ENCODE measurements at regions not wholly inside any gene's neighbourhood (a gene's known extent, or its start where the extent isn't known, plus 50 kb on each side); places are given as distances from the start of the nearest gene placed in this dataset.

DNA sequence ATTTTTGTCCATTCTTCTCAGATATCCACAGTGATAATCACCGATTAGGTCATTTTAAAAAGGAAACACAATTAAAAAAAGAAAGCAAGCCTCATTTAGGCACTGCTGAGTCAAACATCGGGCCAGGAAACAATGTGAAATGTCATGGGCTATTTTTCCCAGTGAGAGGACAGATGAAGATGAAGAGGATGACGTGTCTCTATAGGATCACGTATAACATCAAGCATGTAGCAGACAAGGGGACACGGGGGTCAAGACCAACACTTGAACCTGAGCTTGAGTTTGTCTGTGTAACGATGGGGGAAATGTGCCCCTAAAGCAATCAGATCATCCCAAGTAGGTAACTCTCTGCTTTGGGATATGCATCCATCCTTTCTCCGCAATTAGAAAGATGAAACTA, 553.2 kb downstream of the CD83 start:
- TF ChIP-seq, protein P1, sequence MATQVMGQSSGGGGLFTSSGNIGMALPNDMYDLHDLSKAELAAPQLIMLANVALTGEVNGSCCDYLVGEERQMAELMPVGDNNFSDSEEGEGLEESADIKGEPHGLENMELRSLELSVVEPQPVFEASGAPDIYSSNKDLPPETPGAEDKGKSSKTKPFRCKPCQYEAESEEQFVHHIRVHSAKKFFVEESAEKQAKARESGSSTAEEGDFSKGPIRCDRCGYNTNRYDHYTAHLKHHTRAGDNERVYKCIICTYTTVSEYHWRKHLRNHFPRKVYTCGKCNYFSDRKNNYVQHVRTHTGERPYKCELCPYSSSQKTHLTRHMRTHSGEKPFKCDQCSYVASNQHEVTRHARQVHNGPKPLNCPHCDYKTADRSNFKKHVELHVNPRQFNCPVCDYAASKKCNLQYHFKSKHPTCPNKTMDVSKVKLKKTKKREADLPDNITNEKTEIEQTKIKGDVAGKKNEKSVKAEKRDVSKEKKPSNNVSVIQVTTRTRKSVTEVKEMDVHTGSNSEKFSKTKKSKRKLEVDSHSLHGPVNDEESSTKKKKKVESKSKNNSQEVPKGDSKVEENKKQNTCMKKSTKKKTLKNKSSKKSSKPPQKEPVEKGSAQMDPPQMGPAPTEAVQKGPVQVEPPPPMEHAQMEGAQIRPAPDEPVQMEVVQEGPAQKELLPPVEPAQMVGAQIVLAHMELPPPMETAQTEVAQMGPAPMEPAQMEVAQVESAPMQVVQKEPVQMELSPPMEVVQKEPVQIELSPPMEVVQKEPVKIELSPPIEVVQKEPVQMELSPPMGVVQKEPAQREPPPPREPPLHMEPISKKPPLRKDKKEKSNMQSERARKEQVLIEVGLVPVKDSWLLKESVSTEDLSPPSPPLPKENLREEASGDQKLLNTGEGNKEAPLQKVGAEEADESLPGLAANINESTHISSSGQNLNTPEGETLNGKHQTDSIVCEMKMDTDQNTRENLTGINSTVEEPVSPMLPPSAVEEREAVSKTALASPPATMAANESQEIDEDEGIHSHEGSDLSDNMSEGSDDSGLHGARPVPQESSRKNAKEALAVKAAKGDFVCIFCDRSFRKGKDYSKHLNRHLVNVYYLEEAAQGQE (IDR thresholded peaks at IDR 0.05; ENCODE audit: insufficient read depth in 1 of 2, low read depth in 2 of 2, low read length in 2 of 2): no peak
- TF ChIP-seq POLR2AphosphoS5 (IDR thresholded peaks at IDR 0.05; ENCODE audit: low read depth, low read length) (no peak), FOXP2 (optimal IDR thresholded peaks at IDR 0.05; ENCODE audit: borderline replicate concordance, extremely low read depth, extremely low read length, insufficient read depth) (no peak), TAF1 (IDR thresholded peaks at IDR 0.05; ENCODE audit: borderline replicate concordance, insufficient read depth, low read length) (no peak), SIN3A (IDR thresholded peaks at IDR 0.05; ENCODE audit: borderline replicate concordance, insufficient read depth, low read length) (no peak)
